AML-193 (cell line): ENCODE measurements at regions not wholly inside any gene's neighbourhood (a gene's known extent, or its start where the extent isn't known, plus 50 kb on each side); places are given as distances from the start of the nearest gene placed in this dataset.
"Not testable (repeated sequence)": the region's sequence is repeated elsewhere in the genome, so short reads cannot be mapped to it uniquely, and the experiment has no call there.

Source experiments
- DNase-seq, 2 experiments: peaks; one replicate each; lab custom pipeline; 2025; lab: John Stamatoyannopoulos, UW

DNA sequence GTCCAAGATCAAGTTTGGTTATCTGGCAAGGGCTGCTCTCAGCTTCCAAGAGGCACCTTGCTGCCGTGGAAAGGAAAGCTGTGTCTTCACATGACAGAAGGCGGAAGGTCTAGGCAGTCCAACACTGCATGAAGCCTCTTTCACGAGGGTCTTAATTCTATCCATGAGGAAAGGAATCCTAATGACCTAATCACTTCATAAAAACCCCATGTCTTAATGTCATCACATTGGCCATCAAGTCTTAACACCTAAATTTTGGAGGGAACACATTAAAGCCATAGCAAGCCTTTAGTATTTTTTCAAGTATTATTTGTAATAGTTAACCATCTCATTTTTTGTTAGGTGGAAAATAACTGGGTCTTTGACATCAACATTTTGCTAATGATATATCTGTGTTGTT, 858.3 kb downstream of the FLRT2 start:
- DNase-seq, result no peak

DNA sequence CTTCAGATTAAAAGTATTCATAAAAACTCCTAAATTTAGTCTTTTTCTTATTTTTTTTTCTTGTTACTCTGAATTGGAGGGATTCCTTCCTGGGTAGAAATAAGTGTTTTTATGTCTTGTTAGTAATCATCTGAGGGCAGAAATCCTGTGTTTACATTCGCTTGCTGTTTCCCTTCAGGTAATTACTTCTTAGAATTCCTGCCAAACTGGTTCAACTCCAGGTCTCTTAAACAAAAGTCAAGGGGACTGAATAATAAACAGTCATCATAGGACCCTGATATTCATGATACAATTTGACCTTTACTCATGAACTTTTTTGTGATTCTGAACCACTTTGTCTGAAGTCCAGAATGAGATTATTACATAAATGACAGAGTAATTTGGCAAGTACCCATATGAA, 843.9 kb downstream of the FLRT2 start:
- no peak for DNase-seq

DNA sequence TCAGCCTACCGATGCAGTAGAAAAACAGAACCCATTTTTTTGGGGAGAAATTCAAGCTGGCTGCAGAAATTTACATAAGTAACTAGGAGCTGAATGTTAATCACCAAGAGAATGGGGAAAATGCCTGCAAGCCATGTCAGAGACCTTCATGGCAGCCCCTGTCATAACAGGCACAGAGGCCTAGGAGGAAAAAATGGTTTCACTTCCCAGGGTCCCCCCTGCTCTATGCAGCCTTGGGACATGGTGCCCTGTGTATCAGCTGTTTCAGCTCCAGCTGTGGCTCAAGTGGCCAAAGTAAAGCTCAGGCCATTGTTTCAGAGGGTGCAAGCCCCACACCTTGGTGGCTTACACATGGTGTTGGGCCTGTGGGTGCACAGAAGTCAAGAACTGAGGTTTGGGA, 842.5 kb downstream of the FLRT2 start:
- no peak for DNase-seq

DNA sequence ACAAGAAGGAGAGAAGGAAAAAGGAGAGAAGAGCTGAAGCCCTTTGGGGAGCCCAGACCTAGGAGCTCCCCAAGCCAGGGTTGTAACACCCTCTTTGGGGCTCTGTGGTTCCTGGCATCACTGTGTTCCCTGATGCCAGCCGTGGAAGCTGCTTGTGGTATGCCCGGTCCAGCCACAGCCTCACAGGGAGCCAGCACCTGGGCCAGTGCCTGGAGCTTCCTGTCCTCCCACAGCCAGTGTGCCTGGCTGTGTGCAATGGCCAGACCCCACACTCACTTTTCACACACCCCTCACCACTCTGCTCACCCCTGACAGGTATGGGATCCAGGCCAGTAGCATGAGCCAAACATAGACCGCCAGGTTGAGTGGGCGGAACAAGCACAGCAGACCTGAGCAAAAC, 834.7 kb downstream of the FLRT2 start:
- DNase-seq, result no peak

DNA sequence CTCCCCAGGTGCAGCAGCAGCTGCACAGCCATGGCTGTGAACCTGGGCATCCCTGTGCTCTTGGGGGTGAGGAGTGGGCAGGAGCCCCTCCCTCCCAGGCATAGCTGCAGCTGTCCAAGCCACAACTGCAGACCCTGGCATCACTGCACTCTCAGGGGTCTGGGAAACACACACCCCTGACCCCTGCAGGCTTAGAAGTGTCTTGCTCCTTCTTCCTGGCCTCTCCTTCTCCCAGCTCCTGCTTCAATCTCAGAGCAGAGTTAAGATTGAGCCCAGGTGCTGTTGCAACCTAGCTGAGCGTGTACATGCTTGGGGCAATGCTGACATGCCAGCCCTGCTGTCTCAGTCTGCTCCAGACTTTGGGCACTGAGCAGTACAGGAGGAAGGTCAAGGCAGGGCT, 833.6 kb downstream of the FLRT2 start:
- DNase-seq, result no peak

DNA sequence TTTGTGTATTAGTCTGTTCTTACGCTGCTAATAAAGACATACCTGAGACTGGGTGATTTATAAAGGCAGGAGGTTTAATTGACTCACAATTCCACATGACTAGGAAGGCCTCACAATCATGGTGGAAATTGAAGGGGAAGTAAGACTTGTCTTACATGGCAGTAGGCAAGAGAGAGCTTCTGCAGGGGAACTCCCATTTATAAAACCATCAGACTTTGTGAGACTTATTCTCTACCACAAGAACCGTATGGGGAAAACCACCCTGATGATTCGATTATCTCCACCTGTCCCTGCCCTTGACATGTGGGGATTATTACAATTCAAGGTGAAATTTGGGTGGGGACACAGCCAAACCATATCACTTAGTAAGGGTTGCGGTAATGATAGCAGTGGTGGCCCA, 833.1 kb downstream of the FLRT2 start:
- no peak for DNase-seq

DNA sequence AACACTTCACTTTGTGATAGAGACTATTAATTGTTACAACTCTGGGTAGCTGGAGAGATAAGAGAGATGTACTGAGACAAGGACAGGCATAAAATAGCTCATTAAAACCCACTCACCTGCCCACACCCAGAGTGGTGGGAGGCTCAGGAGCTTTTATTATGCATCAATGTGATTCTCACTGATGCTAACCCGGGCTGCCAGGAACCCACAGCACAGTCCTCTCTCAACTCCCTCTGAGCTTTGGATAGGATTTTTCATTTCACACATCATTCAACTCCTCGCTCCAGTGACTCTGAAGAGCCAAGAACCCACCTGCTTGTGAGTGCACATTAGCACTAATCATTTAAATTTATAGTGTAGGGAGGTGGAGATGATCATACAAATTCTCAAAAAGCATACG, 827.9 kb downstream of the FLRT2 start:
- DNase-seq, result no peak

DNA sequence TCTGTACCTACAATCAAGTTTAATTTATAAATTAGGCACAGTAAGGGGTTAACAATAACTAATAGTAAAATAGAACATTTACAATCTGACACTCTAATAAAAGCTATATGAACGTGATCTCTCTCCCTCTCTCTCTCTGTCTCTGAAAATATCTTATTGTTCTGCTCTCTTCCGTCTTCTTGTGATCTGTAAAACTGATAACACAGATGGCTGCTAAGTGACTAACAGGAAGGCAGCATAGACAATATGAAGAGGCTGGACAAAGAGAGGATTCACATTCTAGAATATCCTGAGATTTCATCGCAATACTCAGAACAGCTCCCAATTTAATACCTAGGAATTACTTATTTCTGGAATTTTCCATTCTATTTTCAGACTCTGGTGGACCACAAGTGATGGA, 827.2 kb downstream of the FLRT2 start:
- DNase-seq, result no peak

DNA sequence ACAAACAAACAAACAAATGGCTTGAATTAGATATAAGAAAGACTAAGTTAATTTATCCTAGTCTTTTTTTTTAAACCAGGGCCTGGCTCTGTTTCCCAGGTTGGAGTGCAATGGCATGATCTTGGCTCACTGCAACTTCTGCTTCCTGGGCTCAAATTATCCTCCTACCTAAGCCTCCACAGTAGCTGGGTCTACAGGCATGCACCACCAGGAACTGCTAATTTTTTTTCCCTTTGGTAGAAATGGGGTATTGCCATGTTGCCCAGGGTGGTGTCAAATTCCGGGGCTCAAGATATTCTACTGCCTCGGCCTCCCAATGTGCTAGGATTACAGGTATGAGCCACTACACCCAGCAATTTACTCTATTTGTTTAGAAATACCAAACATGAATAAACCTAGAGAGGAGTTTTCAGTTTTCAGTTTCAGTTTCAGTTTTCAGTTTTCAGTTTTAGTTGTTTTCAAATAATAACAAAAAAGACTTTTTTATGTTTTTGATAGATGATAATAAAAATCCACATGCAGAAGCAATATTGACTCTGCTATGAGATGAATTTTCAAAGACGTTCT, 817.0 kb downstream of the FLRT2 start:
- no peak for DNase-seq

DNA sequence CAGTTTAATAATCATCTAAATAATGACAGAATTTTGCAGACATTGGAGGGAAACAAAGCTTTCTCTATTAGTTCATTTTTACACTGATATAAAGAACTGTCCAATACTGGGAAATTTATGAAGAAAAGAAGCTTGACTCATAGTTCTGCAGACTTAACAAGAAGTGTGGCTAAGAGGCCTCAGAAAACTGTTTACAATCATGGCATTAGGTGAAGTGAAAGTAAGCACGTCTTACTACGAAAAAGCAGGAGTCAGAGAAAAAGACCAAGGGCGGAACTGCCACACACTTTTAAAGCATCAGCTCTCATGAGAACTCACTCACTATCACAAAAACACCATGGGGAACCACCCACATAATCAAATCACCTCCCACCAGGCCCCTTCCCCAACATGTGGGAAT, 804.4 kb downstream of the FLRT2 start:
- no peak for DNase-seq

DNA sequence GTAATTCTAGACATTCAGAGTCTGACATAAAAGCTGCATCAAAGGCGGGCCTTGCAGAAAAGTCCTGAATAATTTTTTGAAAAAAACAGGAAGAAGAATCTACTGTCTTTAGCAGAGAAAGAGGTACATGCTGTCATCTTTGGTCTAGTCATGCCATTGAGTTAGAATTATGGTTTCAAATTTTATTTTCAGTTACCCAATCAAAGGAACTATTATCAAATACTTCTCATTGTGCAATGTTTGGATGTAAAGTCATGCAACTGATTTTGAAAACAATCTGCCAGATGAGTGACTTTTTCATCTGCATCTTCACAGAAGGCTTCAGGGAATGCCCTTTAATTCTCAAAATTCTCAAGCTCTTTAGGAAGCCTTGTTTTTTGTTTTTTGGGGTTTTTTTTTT, 803.5 kb downstream of the FLRT2 start:
- no peak for DNase-seq

DNA sequence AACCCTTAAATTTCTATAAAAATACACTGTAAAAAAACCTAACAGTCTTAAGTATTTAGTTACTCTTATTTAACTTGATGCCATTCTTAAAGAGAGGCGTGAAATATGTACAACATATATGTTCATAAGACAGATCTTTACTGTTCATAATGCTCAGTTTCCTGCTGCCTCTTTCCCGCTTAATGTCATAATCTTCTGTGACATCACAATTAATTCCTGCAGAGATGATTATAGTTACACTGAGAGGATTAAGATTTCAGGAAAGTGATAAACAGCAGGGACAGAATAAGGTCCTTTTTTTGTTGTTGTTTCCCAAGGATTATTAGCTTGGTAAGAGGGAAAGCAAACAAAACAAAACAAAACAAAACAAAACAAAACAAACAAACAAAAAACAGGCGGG, 801.4 kb downstream of the FLRT2 start:
- no peak for DNase-seq

DNA sequence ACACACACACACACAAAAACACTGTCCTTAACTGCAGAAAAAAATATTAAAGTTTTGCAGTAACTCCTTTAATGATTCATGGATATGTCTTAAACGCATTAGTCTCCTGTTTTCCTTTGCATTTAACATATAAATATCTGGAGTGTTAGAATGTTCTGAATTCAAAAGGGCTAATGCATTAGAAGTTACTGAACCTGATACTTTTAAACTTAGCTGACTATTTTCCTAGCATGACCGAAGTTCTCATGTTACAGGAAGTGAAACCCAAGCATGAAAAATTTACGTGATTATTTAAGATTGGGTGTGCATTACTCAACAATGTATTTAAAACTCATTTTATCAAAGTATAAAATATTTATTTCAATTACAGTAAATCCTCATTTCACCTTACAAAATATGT, 791.2 kb downstream of the FLRT2 start:
- no peak for DNase-seq

DNA sequence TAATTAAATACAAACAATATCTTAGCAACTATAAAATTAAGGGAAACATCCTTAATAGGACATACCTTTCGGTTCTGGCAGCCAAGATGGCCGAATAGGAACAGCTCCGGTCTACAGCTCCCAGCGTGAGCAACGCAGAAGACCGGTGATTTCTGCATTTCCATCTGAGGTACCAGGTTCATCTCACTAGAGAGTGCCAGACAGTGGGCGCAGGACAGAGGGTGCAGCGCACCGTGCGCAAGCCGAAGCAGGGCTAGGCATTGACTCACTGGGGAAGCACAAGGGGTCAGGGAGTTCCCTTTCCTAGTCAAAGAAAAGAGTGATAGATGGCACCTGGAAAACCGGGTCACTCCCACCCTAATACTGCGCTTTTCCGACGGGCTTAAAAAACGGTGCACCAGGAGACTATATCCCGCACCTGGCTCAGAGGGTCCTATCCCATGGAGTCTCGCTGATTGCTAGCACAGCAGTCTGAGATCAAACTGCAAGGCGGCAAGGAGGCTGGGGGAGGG, 782.3 kb downstream of the FLRT2 start:
- DNase-seq, result not testable (repeated sequence)

DNA sequence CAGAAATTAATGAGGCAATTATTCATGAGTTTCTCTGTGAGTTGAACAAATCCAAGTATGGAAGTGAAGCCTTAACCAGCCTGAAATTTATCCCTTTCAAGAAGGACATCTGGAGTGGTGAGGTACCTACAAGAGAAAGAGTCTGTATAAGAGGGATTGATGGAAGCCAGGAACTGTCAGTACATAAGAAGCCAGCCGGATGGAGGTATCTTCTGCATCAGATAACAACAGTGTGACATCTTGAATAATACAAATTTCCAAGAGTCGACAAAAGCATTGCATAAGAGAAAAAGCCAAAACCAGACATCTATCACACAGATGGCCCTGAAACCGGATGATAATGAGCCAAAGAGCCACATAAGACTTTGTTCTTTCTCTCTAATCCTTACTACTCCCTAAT, 781.2 kb downstream of the FLRT2 start:
- no peak for DNase-seq

DNA sequence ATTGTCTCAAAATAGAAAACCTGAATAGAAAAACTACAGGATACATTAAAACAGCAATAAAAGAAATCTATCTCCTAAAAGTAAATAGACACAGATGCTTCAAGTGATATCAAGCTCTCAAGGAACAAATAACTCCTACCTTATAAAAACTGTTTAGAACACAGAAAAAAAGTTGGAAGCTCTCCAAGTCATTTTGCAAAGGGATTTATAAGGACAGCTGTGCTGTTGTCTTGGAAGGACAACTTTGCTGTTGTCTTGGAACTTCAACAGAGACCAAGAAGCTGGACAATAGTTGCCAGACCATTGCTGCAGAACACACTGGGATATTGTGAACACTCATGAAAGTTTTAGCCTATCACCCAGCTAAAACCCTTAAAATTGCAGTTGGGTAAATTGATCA, 780.7 kb downstream of the FLRT2 start:
- no peak for DNase-seq

DNA sequence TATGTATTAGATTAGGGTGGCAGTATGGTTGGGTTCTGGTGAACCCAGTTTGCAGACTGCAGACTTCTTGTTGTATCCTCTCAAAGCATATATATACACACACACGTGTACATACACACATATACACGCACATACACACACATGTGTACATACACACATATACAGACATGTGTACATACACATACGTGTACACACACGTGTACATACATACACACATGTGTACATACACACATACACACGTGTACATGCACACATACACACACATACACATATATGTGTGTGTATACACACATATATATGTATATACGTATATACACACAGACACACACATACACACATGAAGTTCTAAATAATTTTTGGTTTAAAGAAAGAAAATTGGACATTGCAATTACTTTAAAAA, 780.2 kb downstream of the FLRT2 start:
- DNase-seq, result no peak

DNA sequence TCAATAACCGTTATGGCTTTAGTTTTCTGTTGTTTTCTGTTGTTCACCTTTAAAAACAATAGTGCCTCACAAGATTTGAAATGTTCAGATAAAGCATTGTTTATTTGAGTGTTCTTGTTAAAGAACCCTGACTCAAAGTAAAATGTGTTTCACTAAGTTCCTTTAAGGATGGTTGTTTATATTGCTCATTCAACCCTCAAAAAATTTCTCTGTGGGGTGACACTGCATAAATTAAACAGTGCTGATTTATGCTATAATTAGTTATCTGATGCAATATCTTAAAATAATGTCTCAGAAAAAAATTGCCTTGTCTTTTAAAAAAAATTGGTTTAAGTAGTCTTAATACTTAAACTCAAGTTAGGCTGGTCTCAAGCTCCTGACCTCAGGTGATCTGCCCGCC, 775.1 kb downstream of the FLRT2 start:
- no peak for DNase-seq

DNA sequence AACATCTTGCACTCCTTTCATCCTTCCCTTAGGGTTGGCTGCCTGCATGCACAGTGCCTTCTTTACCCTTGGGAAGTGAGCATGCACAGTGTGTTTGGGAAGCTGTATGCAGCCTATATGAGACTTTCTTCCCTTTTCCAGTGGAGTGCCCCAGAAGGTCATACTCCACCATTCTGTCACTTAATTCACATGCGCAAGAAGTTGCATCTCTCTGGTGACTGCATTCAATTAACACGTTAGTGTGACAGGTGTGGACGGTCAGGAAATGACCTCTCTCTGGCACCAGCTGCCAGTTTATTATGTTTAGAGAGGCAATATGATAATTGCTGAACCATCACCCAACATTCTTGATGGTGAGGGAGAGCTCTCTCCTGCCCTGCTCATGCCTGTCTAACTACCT, 770.0 kb downstream of the FLRT2 start:
- no peak for DNase-seq

DNA sequence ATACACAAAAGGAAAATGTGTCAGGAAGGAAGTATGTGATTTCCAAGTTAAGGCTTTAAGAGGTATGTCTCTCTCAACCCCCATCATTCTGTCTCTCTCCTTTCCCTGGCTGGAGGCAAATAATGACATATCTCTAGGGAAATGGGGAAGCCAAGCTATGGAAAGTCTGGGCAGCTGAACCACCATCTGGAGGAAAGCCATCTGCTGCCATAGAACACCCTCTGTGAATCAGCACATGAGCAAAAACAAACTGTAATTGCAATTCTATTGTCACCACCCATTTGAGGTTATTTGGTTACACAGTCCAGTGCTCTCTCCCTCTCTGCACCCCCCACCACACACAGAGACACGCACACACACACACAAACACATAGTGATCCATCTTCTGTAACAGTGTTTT, 766.2 kb downstream of the FLRT2 start:
- DNase-seq, result no peak

DNA sequence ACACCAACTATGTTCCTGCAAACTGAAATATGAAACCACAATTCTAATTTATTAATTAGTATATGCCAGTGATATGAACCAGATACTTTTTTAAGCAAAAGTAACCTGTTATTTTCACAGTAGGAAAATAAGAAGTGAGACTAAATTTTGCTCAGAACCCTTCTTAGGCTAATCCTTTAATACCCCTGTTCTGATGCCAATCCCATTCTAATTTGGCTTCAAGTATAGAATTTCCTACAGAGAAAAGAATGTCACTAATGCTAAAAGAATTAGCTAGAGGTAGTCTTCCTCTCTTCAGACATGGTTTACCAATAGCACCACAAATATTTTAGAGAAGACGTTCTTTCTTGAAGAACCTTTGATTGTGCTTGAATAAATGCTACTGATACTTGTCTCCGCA, 758.4 kb downstream of the FLRT2 start:
- no peak for DNase-seq

DNA sequence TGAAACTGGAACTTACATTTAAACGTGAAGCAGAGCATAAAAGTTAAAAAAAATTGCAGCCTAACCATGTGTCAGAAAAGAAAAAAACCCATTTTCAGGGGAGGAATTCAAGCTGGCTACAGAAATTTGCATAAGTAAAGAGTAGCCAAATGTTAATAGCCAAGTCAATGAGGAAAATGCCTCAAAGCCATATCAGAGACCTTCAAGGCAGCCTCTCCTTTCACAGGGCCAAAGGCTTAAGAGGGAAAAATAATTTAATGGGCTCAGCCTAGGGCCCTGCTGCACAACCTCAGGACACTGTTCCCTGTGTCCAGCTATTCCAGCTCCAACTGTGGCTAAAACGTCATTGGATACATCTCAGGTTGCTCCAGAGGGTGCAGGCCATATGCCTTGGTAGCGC, 749.5 kb downstream of the FLRT2 start:
- DNase-seq, result no peak

DNA sequence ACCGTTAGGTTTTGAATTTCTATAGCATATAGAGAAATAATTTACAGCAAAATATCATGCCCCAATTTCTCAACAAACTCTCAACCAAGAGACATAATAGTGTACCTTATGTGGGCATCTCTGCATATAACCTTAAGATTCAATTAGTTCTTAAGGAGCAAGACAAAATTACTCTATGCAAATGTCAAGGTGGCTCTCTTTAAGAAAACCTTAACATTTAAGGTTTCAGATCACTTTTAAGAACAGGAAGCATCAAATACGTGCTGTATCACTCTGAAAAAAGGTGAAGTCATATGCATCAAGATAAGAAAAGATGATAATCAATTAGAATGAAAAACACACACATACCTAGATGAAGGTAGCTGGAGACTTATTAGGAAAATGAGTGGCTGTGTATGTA, 728.0 kb downstream of the FLRT2 start:
- DNase-seq, result no peak

DNA sequence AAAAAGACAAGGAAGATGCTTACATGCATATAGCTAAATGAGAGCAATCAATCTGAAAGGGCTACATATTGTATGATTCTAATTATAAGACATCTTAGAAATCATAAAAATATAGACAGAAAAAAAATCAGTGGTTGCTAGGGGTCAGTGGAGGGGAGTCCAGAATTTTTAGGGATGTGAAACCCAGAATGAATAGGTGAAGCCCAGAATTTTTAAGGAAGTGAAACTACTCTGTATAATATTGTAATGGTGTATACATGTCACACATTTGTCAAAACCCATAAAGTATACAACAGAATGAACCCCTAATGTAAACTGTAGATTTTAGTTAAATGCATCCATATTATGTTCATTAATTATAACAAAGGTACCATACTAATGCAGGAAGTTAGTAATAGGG, 713.2 kb downstream of the FLRT2 start:
- DNase-seq, result no peak

DNA sequence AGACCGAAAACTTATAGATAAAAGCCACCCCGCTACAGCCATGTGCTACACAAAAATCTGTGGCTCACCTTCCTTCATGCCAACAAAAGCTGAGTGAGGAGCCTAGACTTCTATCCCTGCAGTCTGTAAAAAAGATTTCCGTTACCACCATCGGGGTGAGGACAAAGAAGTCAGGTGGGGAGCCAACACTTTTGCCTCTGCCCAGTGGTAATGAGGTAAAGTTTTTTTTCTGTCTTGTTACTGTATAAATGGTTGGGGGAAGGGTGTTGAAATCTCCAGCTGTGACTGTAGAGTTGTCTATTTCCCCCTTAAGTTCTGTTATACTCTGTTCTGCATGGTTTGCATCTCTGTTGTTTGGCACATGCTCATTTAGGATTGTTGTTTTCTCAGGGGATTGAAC, 707.8 kb downstream of the FLRT2 start:
- DNase-seq, result no peak
